ENCODE measurements at regions not wholly inside any gene's neighbourhood (a gene's known extent, or its start where the extent isn't known, plus 50 kb on each side); places are given as distances from the start of the nearest gene placed in this dataset.
A peak's percentile ranks its signal among the peaks of the same experiment; 100 is the strongest.

DNA sequence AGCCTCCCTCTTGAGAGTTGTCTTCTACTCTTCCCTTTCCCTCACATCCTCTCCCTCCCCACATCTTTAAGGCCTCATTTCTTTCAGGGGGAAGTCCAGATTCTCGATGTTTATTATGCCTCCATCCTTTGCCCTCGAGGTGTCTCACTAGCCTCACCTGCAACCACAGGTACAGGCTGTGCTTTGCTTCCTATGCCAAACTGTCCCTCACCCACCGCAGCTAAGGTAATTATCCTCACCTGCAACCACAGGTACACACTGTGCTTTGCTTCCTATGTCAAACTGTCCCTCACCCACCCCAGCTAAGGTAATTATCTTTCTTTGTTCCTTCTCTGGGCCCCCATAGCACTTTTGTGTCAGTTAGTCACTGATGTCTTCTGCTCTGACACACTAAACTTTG lies 328.1 kb upstream of the SNX7 start:
- H3K27ac Mint-ChIP-seq = no peak overlapping the region

GRCh38 chr1:98331718-98332311 lies 329.7 kb upstream of the SNX7 start:
- no peak overlapping the region for H2AFZ ChIP-seq (replicated peaks)
- no peak overlapping the region for H3K4me3 ChIP-seq
- H3K4me2 ChIP-seq = no peak overlapping the region
- H3K9me3 ChIP-seq (ENCODE audit: low read depth) = no peaks in the 10 kb centered on the region
- no peaks in the 10 kb centered on the region for H4K20me1 ChIP-seq (ENCODE audit: low read depth)
- Mint-ChIP-seq H3K9me3 (no peaks in the 10 kb centered on the region), H3K4me1 (peaks cover 17% of the 10 kb centered on the region), H3K27ac (no peak overlapping the region), H3K27me3 (ENCODE audit: insufficient read depth, low read depth) (no peaks in the 10 kb centered on the region), H3K4me3 (no peak overlapping the region), H3K36me3 (no peaks in the 10 kb centered on the region)
- DNase-seq (ENCODE audit: low spot score) = no peak
- H3F3A ChIP-seq (ENCODE audit: low read depth) = no peaks in the 10 kb centered on the region
- H3K36me3 ChIP-seq = no peaks in the 10 kb centered on the region
- H3K27ac ChIP-seq = no peak overlapping the region
- no peaks in the 10 kb centered on the region for H3K4me1 ChIP-seq
- TF ChIP-seq, protein P1, sequence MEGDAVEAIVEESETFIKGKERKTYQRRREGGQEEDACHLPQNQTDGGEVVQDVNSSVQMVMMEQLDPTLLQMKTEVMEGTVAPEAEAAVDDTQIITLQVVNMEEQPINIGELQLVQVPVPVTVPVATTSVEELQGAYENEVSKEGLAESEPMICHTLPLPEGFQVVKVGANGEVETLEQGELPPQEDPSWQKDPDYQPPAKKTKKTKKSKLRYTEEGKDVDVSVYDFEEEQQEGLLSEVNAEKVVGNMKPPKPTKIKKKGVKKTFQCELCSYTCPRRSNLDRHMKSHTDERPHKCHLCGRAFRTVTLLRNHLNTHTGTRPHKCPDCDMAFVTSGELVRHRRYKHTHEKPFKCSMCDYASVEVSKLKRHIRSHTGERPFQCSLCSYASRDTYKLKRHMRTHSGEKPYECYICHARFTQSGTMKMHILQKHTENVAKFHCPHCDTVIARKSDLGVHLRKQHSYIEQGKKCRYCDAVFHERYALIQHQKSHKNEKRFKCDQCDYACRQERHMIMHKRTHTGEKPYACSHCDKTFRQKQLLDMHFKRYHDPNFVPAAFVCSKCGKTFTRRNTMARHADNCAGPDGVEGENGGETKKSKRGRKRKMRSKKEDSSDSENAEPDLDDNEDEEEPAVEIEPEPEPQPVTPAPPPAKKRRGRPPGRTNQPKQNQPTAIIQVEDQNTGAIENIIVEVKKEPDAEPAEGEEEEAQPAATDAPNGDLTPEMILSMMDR (IDR thresholded peaks at IDR 0.05) = no peak
- TF ChIP-seq EZH2 (IDR thresholded peaks at IDR 0.05) (no peak), EZH2phosphoT487 (IDR thresholded peaks at IDR 0.05) (no peak)
- H3K9ac ChIP-seq = no peak overlapping the region
- no peaks in the 10 kb centered on the region for H3K27me3 ChIP-seq
- H3K79me2 ChIP-seq (ENCODE audit: low read depth) = no peaks in the 10 kb centered on the region

More for the DNA sequence above, 328.1 kb upstream of the SNX7 start:
- Histone ChIP-seq H4K20me1 (ENCODE audit: low read depth) (no peaks in the 10 kb centered on the region), H3K79me2 (ENCODE audit: low read depth) (no peaks in the 10 kb centered on the region), H3K36me3 (no peaks in the 10 kb centered on the region), H3K9ac (no peak overlapping the region), H3K4me2 (no peak overlapping the region), H3F3A (ENCODE audit: low read depth) (no peaks in the 10 kb centered on the region), H2AFZ (replicated peaks) (no peak overlapping the region), H3K9me3 (ENCODE audit: low read depth) (no peaks in the 10 kb centered on the region), H3K4me3 (no peak overlapping the region), H3K27me3 (no peaks in the 10 kb centered on the region), H3K27ac (no peak overlapping the region), H3K4me1 (no peaks in the 10 kb centered on the region)
- TF ChIP-seq EZH2phosphoT487 (IDR thresholded peaks at IDR 0.05) = no peak
- Mint-ChIP-seq H3K9me3 (no peaks in the 10 kb centered on the region), H3K4me3 (no peak overlapping the region), H3K4me1 (peaks cover 12% of the 10 kb centered on the region), H3K36me3 (no peaks in the 10 kb centered on the region), H3K27me3 (ENCODE audit: insufficient read depth, low read depth) (no peaks in the 10 kb centered on the region)
- no peak for DNase-seq (ENCODE audit: low spot score)

- DNase-seq (ENCODE audit: low spot score) = no peak
- Histone ChIP-seq H3K27ac (no peak overlapping the region), H4K20me1 (ENCODE audit: low read depth) (no peaks in the 10 kb centered on the region), H3K4me2 (no peak overlapping the region), H3K79me2 (ENCODE audit: low read depth) (no peaks in the 10 kb centered on the region), H3K9me3 (ENCODE audit: low read depth) (no peaks in the 10 kb centered on the region), H3K4me3 (no peak overlapping the region), H3K9ac (no peak overlapping the region), H2AFZ (replicated peaks) (no peak overlapping the region), H3F3A (ENCODE audit: low read depth) (no peaks in the 10 kb centered on the region), H3K27me3 (no peaks in the 10 kb centered on the region), H3K4me1 (no peaks in the 10 kb centered on the region), H3K36me3 (no peaks in the 10 kb centered on the region)
- Mint-ChIP-seq H3K9me3 (no peaks in the 10 kb centered on the region), H3K4me1 (peaks cover 17% of the 10 kb centered on the region), H3K4me3 (no peak overlapping the region), H3K27ac (peak overlapping the region; percentile 65), H3K27me3 (ENCODE audit: insufficient read depth, low read depth) (no peaks in the 10 kb centered on the region), H3K36me3 (no peaks in the 10 kb centered on the region)
- TF ChIP-seq EZH2 (IDR thresholded peaks at IDR 0.05) = no peak
- no peak for TF ChIP-seq EZH2phosphoT487 (IDR thresholded peaks at IDR 0.05)
- TF ChIP-seq, protein P1 (IDR thresholded peaks at IDR 0.05) = no peak
These were observed 330.3 kb upstream of the SNX7 start for GRCh38 chr1:98331243-98331642.

DNA sequence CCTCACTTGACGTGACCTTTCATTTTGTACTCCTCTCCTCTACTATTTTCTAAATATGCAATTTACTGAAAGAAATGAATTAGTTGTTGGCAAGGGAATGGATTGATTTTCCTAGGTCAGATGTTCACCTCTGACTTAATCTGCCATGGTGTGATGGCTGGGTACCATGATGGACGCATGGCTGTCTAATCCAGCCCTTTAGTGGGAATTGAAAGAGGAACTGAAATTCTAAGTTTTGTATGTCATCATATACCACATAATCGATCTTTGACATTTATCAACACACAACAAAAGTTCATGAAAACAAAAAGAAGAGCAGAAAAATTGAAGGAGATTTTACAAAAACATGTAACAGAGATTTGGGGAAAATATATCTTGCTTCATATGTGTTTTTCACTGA lies 331.3 kb upstream of the SNX7 start:
- H3K79me2 ChIP-seq (ENCODE audit: low read depth) = no peaks in the 10 kb centered on the region
- H3K4me2 ChIP-seq = no peak overlapping the region
- Mint-ChIP-seq H3K4me1 (peaks cover 17% of the 10 kb centered on the region), H3K9me3 (no peaks in the 10 kb centered on the region), H3K36me3 (no peaks in the 10 kb centered on the region), H3K27ac (no peak overlapping the region), H3K4me3 (no peak overlapping the region), H3K27me3 (ENCODE audit: insufficient read depth, low read depth) (no peaks in the 10 kb centered on the region)
- no peak overlapping the region for H3K4me3 ChIP-seq
- no peak overlapping the region for H3K27ac ChIP-seq
- H4K20me1 ChIP-seq (ENCODE audit: low read depth) = no peaks in the 10 kb centered on the region
- H3K9ac ChIP-seq = no peak overlapping the region
- no peak for TF ChIP-seq EZH2phosphoT487 (IDR thresholded peaks at IDR 0.05)
- TF ChIP-seq, protein P1 (IDR thresholded peaks at IDR 0.05) = no peak
- TF ChIP-seq EZH2 (IDR thresholded peaks at IDR 0.05) = no peak
- H3K9me3 ChIP-seq (ENCODE audit: low read depth) = no peaks in the 10 kb centered on the region
- no peak overlapping the region for H2AFZ ChIP-seq (replicated peaks)
- no peaks in the 10 kb centered on the region for H3F3A ChIP-seq (ENCODE audit: low read depth)
- no peaks in the 10 kb centered on the region for H3K27me3 ChIP-seq
- H3K4me1 ChIP-seq = no peaks in the 10 kb centered on the region
- no peaks in the 10 kb centered on the region for H3K36me3 ChIP-seq
- no peak for DNase-seq (ENCODE audit: low spot score)

Data from neural progenitor cell (in vitro differentiated cells).